ENCODE measurements at regions not wholly inside any gene's neighbourhood (a gene's known extent, or its start where the extent isn't known, plus 50 kb on each side); places are given as distances from the start of the nearest gene placed in this dataset.

GRCh38 chr6:105648276-105648675 is 245.4 kb upstream of the PREP start:
- no peak for TF ChIP-seq POLR2A (IDR thresholded peaks at IDR 0.05)
- TF ChIP-seq CTCF (IDR thresholded peaks at IDR 0.05), result no peak

All from testis (tissue), 2 donors.